GM21515 (cell line): ENCODE measurements at regions not wholly inside any gene's neighbourhood (a gene's known extent, or its start where the extent isn't known, plus 50 kb on each side); places are given as distances from the start of the nearest gene placed in this dataset.

Source experiments
- ATAC-seq: cut with Tn5 transposase; IDR thresholded peaks from one replicate; pipeline ENCODE4 v1.9.1; 2021; ENCODE audit not compliant: unreplicated experiment

DNA sequence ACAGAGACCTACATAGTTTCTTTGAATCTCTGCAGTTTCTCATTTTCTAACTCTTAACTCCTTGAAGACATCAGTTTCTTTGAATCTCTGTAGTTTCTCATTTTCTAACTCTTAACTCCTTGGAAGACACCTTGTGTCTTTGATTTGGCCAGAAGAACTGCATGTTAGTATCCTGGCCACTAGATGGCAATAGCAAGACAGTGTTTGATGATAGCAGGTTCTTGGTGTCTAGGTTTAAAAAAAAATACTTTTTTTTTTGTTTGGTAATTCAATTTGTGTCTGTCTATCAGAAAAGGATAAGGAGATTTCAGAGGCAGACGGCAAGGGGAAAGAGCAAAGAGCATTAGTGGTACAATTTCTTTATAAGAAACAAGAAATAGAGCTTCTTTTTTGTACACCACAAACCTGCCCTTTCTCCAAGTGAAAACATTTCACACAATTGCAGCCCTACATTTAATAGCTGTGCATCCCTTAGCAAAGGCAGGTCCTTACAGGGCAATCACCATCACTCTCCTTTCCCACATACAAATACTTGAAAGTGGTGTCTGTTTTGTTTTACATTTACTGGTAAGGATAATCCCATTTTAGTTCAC, 1324.9 kb upstream of the CDH8 start:
- ATAC-seq = peak; percentile 75

DNA sequence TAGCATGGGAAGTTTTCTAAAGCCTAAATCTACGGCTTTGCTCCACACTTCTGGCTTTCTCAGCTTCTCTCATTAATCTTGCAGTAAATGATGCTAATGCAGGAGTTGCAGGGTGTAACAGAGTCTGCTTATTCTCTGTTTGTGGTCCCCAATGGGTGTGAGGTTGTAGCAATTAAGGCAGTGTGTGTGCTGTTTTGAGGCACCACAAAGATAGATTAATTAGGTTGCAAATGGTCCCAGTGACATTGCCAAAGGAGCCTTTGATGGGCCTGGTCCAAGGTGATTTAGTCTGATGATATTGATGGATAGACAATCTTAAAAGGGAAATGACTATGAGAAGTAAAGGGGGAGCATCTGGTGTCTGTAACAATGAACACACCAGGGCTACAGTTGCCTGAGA, 1313.7 kb upstream of the CDH8 start:
- ATAC-seq = no peak

DNA sequence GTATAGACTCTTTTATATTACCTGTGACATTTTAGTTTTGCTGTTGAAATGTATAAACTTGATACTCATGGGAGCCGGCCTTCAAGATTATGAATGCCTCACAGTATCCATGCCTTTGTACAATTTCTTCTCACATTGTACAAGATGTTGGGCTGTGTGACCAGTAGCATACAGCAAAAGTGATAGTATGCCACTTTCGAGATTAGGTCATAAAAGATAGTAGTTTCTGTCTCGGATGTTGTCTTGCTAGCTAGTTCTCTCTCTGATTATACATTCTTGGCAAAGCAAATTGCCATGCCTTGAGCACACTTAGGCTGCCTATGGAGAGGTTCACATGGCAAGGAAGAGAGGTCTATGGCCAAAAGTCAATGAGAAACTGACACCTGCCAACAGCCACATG, 1309.8 kb upstream of the CDH8 start:
- no peak for ATAC-seq

DNA sequence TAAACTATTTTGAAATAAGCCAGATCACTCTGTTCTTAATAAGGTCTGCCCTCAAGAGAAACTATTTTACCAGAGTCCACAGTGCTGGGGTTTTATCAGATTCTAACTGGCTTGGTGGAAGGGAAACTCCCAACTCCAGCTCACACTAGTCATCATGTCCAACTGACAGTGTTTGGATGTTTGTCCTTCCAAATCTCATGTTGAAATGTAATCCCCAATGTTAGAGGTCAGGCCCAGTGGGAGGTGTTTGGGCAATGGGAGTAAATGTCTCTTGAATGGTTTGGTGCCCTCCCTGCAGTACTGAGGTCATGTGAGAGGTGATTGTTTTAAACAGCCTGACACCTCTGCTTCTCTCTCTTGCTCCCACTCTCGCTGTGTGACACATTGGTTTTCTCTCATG, 1301.0 kb upstream of the CDH8 start:
- ATAC-seq = no peak

DNA sequence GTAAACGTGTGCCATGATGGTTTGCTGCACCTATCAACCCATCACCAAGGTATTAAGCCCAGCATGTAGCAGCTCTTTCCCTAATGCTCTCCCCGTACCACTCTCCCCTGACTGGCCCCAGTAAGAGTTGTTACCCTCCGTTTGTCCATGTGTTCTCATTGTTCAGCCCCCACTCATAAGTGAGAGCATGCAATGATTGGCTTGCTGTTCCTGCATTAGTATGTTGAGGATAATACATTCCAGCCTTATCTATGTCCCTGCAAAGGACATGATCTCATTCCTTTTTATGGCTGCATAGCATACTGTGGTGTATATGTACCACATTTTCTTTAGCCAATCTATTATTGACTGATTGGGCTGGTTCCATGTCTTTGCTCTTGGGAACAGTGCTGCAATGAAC, 1294.9 kb upstream of the CDH8 start:
- no peak for ATAC-seq

DNA sequence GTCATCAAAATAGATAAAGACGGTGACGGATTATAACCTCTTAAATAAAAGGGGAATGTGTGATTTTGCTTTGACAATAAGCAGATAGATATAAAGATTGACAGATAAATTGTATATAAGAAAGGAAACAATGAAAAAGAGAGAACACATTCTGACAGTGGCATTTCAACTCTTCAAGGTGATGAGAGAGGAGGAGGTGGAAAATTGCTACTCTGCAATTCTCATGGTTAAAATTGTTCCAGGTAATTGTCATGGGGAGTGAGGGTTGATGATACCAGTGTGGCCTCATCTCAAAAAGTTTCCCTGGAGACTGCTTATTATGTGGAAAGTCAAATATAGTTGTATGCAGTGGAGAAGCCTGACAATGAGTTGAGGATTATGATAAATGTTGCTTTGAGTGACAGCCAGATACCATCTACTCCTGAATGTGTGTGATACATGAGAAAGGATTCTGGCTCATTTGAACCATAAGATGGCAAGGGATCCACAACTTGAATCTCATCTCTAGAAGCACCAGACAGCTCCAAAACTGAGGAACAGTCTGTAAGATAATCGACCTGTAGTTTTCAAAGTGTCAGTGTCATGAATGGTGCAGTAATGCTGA, 1290.6 kb upstream of the CDH8 start:
- no peak for ATAC-seq

DNA sequence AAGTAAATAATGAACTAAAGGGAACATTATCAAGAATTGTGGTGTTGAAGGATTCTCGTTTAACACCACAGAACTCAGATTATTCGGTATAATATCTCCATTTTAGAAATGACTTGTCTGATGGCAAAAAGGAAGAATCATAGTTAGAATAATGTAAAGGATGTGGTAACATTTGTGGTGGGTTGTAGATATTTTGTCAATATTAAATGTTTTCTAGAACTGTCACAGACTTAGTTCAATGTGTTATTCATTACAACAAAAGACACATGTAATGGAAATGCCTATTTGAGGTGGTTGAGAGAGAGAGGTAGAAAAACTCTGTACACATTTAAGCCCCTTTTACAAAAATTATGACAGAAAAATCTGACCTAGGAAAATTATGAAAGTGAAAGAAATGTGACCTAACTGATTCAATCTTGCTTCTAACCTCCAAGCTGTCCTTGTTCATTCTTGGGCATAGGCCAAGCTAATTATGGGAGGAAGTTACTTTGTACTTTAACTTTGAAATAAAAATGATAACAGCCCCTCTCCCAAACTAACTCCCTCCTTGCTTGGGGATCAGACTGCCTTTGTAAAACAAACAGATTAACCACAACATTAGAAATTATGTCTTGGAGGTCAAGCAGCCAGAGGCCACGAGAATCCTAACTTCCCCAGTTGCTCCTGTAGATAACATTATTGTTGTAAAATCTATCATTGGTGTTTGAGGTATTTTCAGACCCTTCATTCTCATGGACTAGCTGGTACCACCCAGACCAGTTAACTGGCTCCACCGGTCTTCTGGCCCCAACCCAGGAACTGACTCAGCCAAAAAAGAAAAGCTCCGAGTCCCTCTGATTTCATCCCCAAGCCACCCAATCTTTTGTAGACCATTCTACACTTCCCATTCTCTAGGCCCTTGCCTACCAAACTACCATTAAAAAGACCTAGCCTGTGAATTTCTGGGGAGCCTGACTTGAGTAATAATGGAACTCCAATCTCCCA, 1287.8 kb upstream of the CDH8 start:
- ATAC-seq = no peak

DNA sequence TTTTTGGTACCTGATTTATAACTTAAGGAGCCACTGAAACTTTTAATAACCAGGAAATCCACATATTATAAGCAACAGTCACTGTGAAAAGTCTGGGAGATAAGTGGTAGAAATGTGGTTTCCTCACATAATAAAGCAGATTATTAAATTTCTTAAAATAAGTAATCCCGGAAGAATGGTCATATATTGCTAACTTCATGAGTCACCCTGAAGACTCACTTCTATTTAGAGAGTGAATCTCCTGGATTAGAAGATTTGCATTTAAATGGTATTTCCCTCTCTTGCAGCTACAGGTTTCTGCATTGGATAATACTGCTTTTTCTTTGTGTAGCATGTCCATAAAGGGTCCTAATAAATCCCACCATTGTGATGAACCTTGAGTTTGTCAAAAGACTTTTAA, 1286.8 kb upstream of the CDH8 start:
- ATAC-seq = no peak

DNA sequence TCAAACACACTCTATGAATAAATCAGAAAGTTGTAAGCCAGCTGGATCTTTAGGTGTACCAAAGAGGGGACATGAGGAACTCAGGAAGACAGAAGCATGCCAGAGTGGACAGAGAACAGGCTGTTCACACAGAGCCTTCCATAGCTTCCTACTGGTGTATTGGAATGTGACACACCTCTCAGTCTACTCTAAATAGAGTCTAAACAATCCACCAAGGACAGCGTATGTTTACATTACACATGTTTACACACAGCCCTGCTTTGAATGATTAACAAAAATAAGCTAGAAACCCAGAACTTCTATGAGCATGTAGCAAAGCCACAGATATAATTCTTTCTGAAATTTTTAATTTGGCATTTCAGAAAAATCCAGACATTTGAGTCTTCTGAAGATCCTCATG, 1279.0 kb upstream of the CDH8 start:
- no peak for ATAC-seq

DNA sequence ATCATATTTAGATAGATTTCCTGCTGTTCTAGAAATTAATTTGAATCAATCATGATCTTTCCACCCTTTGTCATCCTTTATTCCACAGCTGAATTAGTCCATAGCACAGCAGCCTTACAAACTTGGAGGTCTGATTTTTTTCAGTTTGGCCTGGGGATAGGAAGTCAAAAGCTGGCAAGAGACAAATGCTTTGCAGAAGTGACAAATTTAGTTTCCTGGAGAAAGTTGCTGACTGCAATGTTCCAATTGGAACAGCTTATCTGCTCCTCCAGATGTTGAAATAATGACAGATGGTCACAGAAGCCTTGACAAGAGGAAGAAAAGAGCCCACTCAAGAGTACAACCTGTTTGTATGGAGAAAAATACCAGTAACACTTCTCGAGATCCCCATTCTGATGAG, 1276.1 kb upstream of the CDH8 start:
- no peak for ATAC-seq

DNA sequence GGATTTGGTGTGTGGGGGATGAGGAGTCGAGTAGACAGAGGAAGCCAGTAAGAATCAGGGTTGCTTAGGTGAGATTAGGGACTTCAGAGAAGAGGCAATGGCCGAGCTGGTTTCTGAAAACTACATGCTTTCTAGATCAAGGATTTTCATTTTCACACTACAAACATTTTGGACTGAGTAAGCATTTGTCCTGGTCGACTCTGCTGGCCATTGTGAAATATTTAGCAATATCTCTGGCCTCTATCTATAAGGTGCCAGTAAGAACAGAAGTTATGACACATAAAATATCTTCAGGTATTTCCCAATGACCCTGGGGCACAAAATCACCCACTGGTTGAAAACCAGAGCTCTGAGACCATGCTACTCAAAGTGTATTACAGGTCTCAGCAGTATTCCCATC, 1275.1 kb upstream of the CDH8 start:
- ATAC-seq = no peak

DNA sequence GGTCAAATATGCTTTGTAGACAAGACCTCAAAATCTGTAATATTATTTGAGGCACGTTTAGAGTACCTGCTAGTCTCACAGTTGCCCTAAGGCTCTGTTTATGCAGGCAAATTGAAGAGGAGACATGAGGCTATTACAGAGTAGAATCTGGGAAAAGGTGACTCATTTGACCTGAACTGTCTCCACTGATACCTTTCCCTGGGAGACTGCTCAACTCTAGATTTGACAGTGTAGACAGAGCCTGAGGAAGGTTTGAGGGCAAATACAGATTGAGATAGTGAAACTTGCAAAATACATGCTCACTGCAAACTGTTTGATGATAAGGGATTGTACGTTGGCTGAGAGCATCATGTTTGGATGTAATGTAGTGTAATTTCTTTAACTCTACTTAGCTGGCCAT, 1266.6 kb upstream of the CDH8 start:
- no peak for ATAC-seq

DNA sequence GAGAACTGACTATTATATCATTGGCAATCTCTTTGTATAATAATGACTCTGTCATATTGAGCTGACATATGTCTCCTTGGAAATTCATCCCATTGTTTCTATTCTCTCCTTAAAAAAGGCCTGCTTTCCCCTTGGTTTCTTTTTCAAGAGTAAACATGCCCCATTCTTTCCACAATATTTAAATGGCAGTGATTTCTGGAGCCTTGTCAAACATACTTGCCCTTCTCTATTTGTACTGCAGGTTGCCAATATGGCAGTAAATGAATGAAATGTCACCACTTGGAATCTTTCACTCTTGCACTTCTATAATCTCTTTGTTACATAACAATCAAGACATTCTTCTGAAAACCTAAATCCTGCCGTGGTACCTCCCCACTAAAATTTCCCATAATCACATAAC, 1265.1 kb upstream of the CDH8 start:
- no peak for ATAC-seq

DNA sequence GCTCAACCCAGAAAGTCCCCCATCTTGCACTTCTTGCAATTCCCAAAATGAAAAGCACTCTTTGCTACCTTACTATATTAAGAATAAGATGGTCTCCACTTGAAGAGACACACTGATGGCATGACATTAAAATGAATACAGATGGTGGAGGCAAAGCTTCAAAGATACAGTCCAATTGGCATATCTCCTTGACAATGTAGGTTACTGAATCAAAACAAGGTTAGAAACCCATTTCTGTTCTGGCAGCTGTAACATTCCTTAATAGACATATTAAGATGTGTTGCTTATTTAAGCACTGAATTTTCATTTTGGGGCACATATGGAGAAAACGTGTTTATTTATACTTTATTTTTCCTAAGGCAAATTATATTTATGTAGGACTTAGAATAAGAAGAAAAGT, 1262.8 kb upstream of the CDH8 start:
- ATAC-seq = no peak

DNA sequence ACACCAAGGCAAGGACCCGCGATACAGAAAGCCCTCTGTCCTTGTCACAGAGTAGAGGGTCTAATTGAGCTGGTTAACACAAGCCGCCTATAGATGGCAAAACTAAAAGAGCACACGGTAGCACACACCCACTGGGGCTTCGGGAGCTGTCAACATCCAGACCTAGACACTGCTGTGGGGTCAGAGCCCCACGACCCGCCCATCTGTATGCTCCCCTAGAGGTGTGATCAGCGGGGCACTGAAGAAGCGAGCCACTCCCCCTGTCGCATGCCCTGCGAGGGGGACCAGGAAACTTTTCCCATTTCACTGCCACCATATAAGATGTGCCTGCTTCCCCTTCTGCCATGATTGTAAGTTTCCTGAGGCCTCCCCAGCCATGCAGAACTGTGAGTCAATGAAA, 1255.8 kb upstream of the CDH8 start:
- ATAC-seq = no peak

DNA sequence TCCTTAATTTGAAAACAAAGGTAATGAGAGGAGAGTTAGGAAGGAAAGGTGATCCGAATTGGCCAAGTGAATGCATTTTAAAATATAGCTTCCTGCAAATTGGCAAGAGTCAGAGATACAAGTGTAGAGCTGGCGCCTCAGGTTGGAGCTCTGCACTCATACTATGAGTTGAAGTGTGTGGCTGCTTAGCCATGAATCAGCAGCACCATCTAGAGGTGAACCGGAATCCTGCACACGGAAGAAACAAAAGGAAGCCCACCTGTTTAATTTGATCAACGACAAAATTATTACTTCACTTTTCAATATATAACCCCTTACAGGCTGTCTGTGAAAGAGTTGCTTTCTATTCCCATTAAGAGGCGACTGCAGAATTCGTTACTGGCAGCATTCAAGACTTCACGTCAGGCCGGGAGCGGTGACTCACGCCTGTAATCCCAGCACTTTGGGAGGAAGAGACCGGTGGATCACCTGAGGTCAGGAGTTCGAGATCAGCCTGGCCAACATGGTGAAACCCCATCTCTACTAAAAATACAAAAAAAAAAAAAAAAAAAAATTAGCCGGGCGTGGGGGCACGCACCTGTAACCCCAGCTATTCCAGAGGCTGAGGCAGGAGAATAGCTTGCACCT, 1253.7 kb upstream of the CDH8 start:
- ATAC-seq = no peak

DNA sequence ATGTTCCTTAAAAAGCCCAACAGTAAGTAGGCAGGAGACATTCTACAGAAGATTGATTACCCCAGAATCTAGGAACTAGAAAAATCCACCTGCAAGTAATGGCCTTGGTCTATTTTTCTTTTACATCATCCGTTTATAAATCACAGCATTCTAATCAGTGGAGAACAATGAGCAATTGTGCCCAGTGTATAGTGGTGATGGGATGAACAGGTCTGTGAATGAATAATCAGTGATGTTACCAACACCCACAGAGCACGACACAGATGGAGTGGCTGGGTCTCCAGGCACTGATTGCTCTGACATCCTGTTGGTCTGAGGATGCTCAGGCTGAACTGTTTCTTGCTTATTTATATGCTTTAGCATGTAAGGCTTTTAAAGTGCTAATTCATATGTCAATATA, 1251.2 kb upstream of the CDH8 start:
- ATAC-seq = no peak

DNA sequence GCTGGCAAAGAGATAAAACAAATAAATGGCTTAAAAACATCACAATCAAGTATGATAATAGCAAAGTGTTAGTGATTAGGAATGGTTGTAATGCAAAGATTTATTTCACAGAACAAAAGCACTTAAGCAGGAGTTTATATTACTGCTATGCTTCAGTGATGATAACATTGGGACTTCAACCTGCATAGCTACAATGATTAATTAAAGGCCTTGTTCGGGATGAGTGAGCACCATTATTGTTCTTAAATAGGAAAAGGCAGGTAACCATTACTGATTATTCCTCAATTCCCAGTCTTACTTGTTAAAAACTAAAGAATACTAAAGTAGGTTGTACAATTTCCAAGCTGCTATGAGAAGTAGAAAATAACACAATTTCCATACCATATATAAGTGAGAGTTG, 1247.5 kb upstream of the CDH8 start:
- ATAC-seq = no peak

DNA sequence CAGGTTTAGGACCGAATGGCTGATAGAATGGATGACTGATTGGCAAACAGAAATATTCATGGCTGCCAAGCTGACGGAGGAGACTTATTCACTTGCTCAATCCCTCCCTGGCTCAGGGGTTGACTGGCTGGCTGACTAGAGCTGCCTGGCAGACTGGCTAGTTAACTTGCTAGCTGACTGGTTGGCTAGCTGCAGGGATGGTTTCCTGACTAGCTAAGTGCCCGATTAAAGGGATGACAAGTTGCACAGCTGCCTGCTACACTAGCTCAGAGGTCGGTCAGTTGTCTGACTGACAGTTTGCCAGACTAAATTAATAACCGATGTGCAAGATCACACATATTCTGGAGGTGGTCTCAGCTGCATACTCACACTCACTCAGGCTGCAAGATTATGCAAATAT, 1208.4 kb upstream of the CDH8 start:
- no peak for ATAC-seq

DNA sequence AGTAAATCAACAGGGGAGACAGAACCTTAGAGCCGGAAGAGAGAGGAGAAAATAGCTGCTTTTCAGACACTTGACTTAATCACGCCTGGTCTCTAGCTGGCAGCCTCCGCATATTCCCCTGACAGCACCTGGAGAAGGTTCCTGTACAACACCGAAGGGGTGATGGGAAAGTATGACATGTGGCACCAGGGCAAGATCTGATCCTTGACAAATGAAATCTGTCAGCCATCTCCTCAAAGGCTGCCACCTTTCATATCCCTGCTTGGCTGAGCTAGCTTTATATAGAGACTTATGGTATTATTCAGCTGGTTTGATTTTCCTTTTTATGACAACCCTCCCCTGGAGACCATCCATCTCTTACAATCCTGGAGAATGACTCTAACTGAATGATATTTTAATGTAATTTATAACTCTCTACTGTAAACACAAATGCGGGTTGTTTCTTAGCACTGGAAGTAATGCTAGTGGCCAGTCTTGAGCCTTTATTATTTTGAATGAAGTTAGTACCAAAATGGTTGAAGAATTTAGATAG, 1205.3 kb upstream of the CDH8 start:
- ATAC-seq = no peak

DNA sequence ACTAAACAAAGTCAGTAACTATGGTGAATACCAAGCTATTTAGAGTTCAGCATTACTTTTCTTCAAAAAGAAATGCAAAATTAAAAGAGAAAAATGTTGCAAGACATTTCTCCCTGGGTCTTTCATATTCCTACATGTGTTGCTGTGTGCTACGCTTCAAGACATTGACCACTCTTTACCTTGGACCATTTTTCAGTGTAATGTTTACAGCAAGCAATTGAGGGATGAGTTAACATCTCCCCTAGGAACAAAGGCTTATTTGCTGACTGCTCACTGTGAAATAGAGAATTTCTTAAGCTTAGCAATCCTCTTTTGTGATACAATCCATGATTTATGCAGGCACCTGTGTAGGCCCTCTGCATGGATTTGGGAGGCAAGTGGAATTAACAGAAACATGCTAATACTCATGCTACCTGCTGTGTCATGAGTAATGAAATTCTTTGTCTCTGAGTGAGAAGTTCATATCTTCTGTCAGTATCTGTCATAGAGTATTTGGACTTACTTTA, 1202.9 kb upstream of the CDH8 start:
- ATAC-seq = no peak
